GM18907 (cell line): ENCODE measurements at regions not wholly inside any gene's neighbourhood (a gene's known extent, or its start where the extent isn't known, plus 50 kb on each side); places are given as distances from the start of the nearest gene placed in this dataset.
"Not testable (repeated sequence)": the region's sequence is repeated elsewhere in the genome, so short reads cannot be mapped to it uniquely, and the experiment has no call there.

Experiments
- ATAC-seq: cut with Tn5 transposase; IDR thresholded peaks from one replicate; pipeline ENCODE4 v1.9.1; 2021; ENCODE audit warnings: mild to moderate bottlenecking, moderate library complexity; ENCODE audit not compliant: unreplicated experiment

- ATAC-seq: no peak
Observed at GRCh38 chr13:71018544-71018943, 848.5 kb downstream of the DACH1 start.

- no peak for ATAC-seq
Observed at GRCh38 chr13:71017607-71018006, 849.4 kb downstream of the DACH1 start.

- no peak for ATAC-seq
Observed at GRCh38 chr13:71015516-71015915, 851.5 kb downstream of the DACH1 start.

DNA sequence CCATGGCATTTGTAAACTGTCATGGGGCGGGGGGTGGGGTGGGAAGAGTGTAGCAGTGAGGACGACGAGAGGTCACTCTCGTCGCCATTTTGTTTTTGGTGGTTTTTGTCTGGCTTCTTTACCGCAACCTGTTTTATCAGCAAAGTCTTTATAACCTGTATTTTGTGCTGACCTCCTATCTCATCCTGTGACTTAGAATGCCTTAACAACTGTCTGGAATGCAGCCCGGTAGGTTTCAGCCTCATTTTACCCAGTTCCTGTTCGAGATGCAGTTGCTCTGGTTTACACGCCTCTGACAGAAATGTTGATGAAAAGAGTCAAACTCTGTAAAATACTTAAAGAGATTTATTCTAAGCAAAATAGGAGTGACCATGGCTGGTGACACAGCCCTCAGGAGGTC lies 852.0 kb downstream of the DACH1 start:
- ATAC-seq: no peak

DNA sequence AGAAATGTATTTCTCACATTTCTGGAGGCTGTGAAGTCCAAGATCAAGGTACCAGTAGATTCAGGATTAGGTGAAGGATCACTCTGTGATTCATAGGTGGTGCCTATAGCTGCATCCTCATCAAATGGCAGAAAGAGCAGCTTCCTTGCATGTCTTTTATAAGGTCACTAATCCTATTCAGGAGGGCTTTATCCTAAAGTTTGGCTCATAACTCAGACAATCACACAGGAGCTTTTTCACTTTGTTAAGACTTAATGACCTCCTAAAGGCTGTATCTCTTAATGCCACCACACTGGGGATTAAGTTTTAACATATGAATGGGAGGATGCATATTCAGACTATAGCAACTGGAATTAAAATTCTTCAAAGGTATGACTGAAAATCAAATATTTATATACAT lies 861.1 kb downstream of the DACH1 start:
- no peak for ATAC-seq

DNA sequence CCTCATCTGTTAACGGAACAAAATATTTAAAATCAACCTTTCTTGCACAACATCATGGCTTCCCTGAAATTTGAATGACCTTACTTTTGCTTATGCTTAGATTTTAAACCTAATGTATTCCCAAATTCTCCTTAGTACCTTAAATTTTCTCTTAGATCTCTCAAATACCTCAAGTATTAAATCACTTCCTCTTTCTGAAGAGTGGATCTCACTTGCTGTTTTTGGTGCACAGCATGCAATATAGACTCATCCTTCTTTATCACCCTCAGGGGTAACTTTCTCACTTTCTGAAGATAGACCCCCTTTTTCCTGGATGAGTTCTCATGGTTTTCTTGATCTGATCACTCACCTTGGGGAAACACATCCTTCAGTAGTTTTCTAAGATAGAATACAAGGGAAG lies 871.7 kb downstream of the DACH1 start:
- ATAC-seq: no peak

GRCh38 chr13:70994191-70994590 lies 872.8 kb downstream of the DACH1 start:
- ATAC-seq: no peak

DNA sequence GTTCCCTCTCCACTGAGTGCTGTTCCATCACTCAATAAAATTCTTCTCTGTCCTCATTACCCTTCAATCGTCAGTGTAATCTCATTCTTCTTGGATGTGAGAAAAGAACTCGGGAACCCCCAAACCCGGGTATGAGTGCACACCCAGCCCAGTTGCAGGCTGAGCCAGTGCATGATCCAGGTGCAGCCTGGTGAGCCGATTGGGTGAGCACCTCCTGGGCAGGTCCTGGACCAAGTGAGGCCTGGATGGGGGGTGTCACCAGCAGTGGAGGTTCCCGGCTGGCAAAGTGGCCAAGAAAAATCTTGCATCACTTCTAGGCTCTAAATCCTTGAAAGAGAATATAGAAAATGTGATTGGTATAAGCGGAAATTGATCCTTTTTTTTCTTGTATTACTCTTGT lies 878.8 kb upstream of the KLHL1 start:
- no peak for ATAC-seq

DNA sequence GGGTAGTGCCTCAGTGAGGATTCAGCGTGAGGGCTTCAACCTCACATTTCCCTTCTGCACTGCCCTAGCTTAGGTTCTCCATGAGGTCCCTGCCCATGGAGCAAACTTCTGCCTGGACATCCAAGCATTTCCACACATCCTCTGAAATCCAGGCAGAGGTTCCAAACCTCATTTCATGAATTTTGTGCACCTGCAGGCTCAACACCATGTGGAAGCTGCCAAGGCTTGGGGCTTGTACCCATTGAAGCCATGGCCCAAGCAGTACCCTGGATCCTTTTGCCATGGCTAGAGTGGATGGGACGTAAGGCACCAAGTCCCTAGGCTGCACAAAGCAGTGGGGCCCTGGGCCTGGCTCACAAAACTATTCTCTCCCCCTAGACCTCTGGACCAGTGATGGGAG lies 877.1 kb upstream of the KLHL1 start:
- ATAC-seq: no peak

GRCh38 chr13:70981219-70981618 lies 873.0 kb upstream of the KLHL1 start:
- not testable (repeated sequence) for ATAC-seq

GRCh38 chr13:70969321-70969720 lies 861.1 kb upstream of the KLHL1 start:
- no peak for ATAC-seq

- no peak for ATAC-seq
Observed at GRCh38 chr13:70967564-70967963, 859.3 kb upstream of the KLHL1 start.

GRCh38 chr13:70964874-70965273 lies 856.6 kb upstream of the KLHL1 start:
- no peak for ATAC-seq

DNA sequence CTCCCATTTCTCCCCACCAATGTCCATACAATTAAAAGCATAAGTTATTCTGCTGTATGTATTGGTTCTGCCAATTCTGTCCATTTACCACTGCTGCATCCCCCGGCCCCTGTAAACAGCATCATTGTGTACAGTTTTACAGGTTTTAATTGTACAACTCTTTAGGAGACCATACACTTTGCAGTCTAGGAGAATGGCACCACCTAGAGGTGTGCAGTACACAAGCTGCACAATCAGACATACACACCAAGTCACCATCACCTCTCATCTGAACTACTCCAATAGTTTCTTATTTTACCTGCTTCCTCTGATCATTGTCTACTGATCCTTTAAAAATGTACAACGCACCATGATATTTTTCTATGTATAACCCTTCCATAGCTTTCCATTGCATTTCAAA lies 855.9 kb upstream of the KLHL1 start:
- no peak for ATAC-seq

DNA sequence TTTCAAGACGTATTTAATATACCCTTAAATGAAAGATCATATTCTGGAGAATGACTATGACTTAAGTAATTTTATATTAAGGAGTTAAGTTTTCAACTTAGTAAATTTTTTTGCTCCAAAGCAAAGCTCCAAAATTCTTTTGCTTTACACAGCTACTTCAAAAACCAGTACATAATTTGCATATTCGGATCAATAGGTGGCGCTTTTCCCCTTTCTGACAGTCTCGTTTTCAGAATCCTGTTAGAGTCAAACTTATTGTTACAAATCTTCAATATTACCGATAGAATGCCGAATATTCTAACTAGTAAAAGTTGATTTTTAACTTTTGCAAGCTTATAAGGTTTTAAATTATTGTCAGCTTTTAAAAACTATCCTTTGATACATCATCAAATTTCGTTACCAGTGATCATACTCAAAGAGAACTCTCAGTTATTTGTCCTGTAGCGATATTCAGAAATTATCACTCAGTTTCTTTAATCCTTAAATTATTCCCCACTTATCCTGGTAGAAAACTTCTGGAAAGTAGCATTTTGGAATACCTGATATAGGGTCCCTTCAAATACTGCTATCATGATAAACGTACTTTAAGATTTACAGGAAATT lies 852.7 kb upstream of the KLHL1 start:
- ATAC-seq: no peak

DNA sequence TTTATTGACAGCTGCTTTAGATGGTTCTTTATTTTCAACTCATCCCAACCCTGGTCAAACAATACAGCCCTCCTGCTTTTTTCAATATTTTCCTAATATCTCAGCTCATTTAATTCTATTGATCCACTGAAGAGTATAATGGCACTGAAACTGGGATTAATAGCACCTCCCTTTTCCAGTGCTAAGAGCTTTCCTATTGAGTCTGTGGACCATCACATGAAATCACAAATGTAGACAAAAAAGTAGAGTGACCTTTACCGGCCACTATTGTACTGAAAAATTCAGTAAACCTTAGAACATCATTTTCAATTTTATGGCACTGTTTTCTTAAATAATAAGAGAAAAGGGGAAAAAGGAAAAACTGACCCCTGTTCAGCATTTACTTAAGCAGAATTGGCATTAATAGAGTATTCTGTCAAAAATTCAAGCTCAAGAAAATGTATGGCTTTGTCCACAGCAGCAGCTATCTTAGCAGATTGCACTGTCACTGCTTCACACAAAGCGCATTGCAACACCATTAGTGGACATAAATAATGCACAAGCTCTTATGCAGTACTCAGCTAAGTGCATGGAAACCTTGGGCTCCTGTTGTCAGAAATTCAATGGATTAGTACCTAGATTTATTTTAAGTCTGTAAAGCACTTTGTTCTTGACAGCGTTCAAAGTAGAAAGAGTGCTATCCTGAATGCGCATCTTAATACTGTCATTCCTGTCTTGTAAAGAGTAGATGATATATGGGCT lies 851.0 kb upstream of the KLHL1 start:
- no peak for ATAC-seq

DNA sequence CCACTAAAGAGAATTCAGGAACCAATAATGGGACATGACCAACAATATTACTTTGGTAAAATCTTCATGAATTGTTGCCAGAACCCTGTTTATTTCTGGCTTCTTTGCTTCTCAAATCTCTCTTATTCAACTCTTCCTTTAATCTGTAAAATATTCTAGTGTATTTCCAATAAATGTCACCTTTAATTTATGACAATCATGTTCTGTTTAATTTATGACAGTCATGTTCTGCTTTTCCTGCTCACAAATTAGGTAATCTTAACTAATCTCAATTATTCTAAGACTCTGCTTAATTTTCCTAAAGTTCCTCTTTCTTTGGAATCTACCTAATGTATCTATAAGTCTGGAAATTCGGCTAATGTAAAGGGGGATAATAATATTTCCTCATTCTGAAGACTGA lies 847.6 kb upstream of the KLHL1 start:
- ATAC-seq: no peak

DNA sequence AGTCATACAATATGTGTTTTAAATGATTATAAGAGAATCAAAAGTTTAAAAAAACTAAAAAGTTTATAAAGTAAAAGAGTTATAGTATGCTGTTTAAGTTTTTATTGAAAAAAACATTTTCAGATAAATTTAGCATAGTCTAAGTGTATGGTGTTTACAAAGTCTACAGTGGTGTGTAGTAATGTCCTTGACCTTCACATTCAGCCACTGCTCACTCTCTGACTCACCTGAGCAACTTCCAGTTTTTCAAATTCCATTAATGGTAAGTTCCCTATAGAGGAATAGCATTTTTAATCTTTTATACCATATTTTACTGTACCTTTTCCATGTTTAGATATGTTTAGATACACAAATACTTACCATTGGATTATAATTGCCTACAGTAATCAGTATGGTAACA lies 842.4 kb upstream of the KLHL1 start:
- no peak for ATAC-seq

GRCh38 chr13:70945506-70945905 lies 837.3 kb upstream of the KLHL1 start:
- no peak for ATAC-seq

DNA sequence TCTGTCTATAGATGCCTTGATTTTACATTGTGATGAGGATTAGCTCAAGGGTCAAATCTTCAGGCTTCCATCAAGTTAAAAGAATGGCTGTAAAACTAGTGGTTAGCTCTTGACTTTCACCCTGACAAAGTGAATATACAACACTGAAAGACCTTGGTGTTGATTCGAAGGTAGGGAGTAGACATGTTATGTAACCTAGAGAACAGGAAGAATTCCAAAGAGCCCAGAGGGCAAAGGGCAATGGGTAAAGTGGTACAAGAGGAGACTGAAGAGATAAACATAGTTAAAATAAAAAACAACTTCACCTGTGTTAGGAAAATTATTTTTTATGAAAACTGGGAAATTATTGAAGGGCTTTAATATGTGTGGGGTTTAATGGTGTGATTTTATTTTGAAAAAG lies 833.2 kb upstream of the KLHL1 start:
- ATAC-seq: no peak

DNA sequence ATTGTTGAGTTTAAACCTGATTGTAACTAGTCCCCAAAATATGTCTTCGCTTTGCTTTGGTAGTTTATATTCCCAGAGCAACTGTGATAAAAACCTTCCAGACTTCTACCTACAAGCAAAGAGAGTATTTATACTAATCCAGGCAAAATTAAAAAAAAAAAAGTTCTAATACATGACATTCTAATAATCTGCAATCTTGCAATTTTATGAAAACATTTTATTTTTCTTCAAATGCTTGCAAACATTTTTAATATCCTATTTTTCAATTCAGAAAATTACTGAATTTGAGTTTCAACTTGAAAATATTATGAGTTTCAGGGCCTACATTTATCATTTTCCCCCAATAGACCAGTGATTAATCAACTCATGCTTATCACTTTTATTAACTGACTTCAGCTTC lies 830.2 kb upstream of the KLHL1 start:
- no peak for ATAC-seq

DNA sequence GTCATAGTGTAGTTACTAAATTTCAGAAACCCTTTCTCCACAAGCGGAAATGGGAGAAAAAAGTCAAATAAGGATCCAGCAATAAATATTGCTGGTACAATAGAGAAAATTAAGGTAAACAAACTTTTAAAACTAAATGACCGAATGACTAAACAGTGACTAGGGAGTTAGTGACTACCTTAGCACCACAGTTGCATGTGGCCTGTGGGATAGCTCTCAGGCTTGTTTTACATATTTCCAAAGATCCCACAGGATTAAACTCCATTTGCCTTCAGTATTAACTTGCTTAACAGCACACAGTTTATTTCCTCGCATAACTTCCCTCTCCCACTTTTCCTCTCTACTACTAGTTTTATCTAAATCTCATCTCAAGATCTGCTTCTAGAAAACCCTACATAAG lies 824.3 kb upstream of the KLHL1 start:
- no peak for ATAC-seq
